ENCODE measurements at regions not wholly inside any gene's neighbourhood (a gene's known extent, or its start where the extent isn't known, plus 50 kb on each side); places are given as distances from the start of the nearest gene placed in this dataset.

DNA sequence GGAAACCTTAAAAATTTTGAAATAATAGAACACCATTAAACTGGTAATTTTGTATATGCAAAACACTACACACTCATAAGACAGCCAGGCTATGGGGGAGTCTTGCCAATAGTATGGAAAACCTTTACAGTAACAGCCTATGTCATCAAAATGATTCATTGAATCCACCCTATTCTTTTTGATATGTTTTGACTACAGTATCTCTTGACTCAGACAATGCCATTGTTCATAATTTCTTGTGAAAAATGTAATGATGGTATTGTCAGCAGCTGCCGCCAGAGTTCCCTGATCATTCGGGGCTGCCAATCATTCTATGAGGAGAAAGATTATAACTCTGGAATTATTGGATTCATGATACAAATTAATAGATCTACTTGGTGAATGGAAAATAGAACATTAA is 101.4 kb upstream of the POC5 start:
- TF ChIP-seq EZH2 (IDR thresholded peaks at IDR 0.05; ENCODE audit: low read length) = no peak
- TF ChIP-seq, protein P1, sequence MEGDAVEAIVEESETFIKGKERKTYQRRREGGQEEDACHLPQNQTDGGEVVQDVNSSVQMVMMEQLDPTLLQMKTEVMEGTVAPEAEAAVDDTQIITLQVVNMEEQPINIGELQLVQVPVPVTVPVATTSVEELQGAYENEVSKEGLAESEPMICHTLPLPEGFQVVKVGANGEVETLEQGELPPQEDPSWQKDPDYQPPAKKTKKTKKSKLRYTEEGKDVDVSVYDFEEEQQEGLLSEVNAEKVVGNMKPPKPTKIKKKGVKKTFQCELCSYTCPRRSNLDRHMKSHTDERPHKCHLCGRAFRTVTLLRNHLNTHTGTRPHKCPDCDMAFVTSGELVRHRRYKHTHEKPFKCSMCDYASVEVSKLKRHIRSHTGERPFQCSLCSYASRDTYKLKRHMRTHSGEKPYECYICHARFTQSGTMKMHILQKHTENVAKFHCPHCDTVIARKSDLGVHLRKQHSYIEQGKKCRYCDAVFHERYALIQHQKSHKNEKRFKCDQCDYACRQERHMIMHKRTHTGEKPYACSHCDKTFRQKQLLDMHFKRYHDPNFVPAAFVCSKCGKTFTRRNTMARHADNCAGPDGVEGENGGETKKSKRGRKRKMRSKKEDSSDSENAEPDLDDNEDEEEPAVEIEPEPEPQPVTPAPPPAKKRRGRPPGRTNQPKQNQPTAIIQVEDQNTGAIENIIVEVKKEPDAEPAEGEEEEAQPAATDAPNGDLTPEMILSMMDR (optimal IDR thresholded peaks at IDR 0.05 in 1 of 3, IDR thresholded peaks at IDR 0.05 in 1 of 3, conservative IDR thresholded peaks at IDR 0.05 in 1 of 3; ENCODE audit: extremely low read depth in 1 of 3, insufficient read depth in 2 of 3, low read length in 3 of 3) = no peak

All from keratinocyte (primary cell).